ENCODE measurements at regions not wholly inside any gene's neighbourhood (a gene's known extent, or its start where the extent isn't known, plus 50 kb on each side); places are given as distances from the start of the nearest gene placed in this dataset.
"Not testable (repeated sequence)": the region's sequence is repeated elsewhere in the genome, so short reads cannot be mapped to it uniquely, and the experiment has no call there.

GRCh38 chr10:28367929-28368484 is 65.1 kb upstream of the MPP7 start:
- H3K27me3 ChIP-seq (ENCODE audit: insufficient read depth, insufficient read length), result no peaks in the 10 kb centered on the region
- no peaks in the 10 kb centered on the region for H3K4me1 ChIP-seq (ENCODE audit: insufficient read depth, insufficient read length)
- no peaks in the 10 kb centered on the region for H3K9me3 ChIP-seq (ENCODE audit: insufficient read depth, low read length)
- no peaks in the 10 kb centered on the region for H3K36me3 ChIP-seq (ENCODE audit: insufficient read depth, insufficient read length, low read length)
- no peak overlapping the region for H3K9ac ChIP-seq (ENCODE audit: insufficient read length, low read depth)
- H3K4me3 ChIP-seq (ENCODE audit: insufficient read length, low read depth), result no peak overlapping the region
- DNase-seq (ENCODE audit: low read depth, low spot score), result no peak
- TF ChIP-seq YY1 (IDR thresholded peaks at IDR 0.05; ENCODE audit: insufficient read depth, insufficient read length) (no peak), SUZ12 (IDR thresholded peaks at IDR 0.05; ENCODE audit: extremely low read depth, insufficient read depth, insufficient read length) (no peak), ZNF274 (IDR thresholded peaks at IDR 0.05; ENCODE audit: low read depth, low read length) (no peak)

- no peaks in the 10 kb centered on the region for H3K4me1 ChIP-seq (ENCODE audit: insufficient read depth, insufficient read length)
- no peak overlapping the region for H3K4me3 ChIP-seq (ENCODE audit: insufficient read length, low read depth)
- no peak for DNase-seq (ENCODE audit: low read depth, low spot score)
- TF ChIP-seq SUZ12 (IDR thresholded peaks at IDR 0.05; ENCODE audit: extremely low read depth, insufficient read depth, insufficient read length) (no peak), YY1 (IDR thresholded peaks at IDR 0.05; ENCODE audit: insufficient read depth, insufficient read length) (no peak), ZNF274 (IDR thresholded peaks at IDR 0.05; ENCODE audit: low read depth, low read length) (no peak)
- no peaks in the 10 kb centered on the region for H3K9me3 ChIP-seq (ENCODE audit: insufficient read depth, low read length)
- no peaks in the 10 kb centered on the region for H3K36me3 ChIP-seq (ENCODE audit: insufficient read depth, insufficient read length, low read length)
- no peaks in the 10 kb centered on the region for H3K27me3 ChIP-seq (ENCODE audit: insufficient read depth, insufficient read length)
- H3K9ac ChIP-seq (ENCODE audit: insufficient read length, low read depth), result no peak overlapping the region
These were observed 67.4 kb upstream of the MPP7 start for GRCh38 chr10:28370107-28370835.

- H3K4me1 ChIP-seq (ENCODE audit: insufficient read depth, insufficient read length), result not testable (repeated sequence)
These were observed 68.8 kb upstream of the MPP7 start for GRCh38 chr10:28371638-28372037.

GRCh38 chr10:28374036-28374435 is 71.2 kb upstream of the MPP7 start:
- Histone ChIP-seq H3K27me3 (ENCODE audit: insufficient read depth, insufficient read length) (no peaks in the 10 kb centered on the region), H3K4me1 (ENCODE audit: insufficient read depth, insufficient read length) (no peaks in the 10 kb centered on the region), H3K36me3 (ENCODE audit: insufficient read depth, insufficient read length, low read length) (no peaks in the 10 kb centered on the region), H3K4me3 (ENCODE audit: insufficient read length, low read depth) (no peak overlapping the region), H3K9ac (ENCODE audit: insufficient read length, low read depth) (no peak overlapping the region), H3K9me3 (ENCODE audit: insufficient read depth, low read length) (no peaks in the 10 kb centered on the region)
- TF ChIP-seq ZNF274 (IDR thresholded peaks at IDR 0.05; ENCODE audit: low read depth, low read length) (no peak), YY1 (IDR thresholded peaks at IDR 0.05; ENCODE audit: insufficient read depth, insufficient read length) (no peak), SUZ12 (IDR thresholded peaks at IDR 0.05; ENCODE audit: extremely low read depth, insufficient read depth, insufficient read length) (no peak)
- no peak for DNase-seq (ENCODE audit: low read depth, low spot score)

More at GRCh38 chr10:28371638-28372037, 68.8 kb upstream of the MPP7 start:
- not testable (repeated sequence) for H3K4me3 ChIP-seq (ENCODE audit: insufficient read length, low read depth); DNase-seq (ENCODE audit: low read depth, low spot score); H3K36me3 ChIP-seq (ENCODE audit: insufficient read depth, insufficient read length, low read length); H3K9me3 ChIP-seq (ENCODE audit: insufficient read depth, low read length); H3K27me3 ChIP-seq (ENCODE audit: insufficient read depth, insufficient read length); H3K9ac ChIP-seq (ENCODE audit: insufficient read length, low read depth)

GRCh38 chr10:28375399-28376354 is 72.8 kb upstream of the MPP7 start:
- TF ChIP-seq SUZ12 (IDR thresholded peaks at IDR 0.05; ENCODE audit: extremely low read depth, insufficient read depth, insufficient read length) (no peak), YY1 (IDR thresholded peaks at IDR 0.05; ENCODE audit: insufficient read depth, insufficient read length) (no peak), ZNF274 (IDR thresholded peaks at IDR 0.05; ENCODE audit: low read depth, low read length) (no peak)
- Histone ChIP-seq H3K36me3 (ENCODE audit: insufficient read depth, insufficient read length, low read length) (no peaks in the 10 kb centered on the region), H3K4me3 (ENCODE audit: insufficient read length, low read depth) (no peak overlapping the region), H3K4me1 (ENCODE audit: insufficient read depth, insufficient read length) (no peaks in the 10 kb centered on the region), H3K9ac (ENCODE audit: insufficient read length, low read depth) (no peak overlapping the region), H3K27me3 (ENCODE audit: insufficient read depth, insufficient read length) (no peaks in the 10 kb centered on the region), H3K9me3 (ENCODE audit: insufficient read depth, low read length) (no peaks in the 10 kb centered on the region)
- no peak for DNase-seq (ENCODE audit: low read depth, low spot score)

- H3K9ac ChIP-seq (ENCODE audit: insufficient read length, low read depth), result no peak overlapping the region
- no peaks in the 10 kb centered on the region for H3K27me3 ChIP-seq (ENCODE audit: insufficient read depth, insufficient read length)
- H3K4me3 ChIP-seq (ENCODE audit: insufficient read length, low read depth), result no peak overlapping the region
- DNase-seq (ENCODE audit: low read depth, low spot score), result no peak
- TF ChIP-seq SUZ12 (IDR thresholded peaks at IDR 0.05; ENCODE audit: extremely low read depth, insufficient read depth, insufficient read length), result no peak
- TF ChIP-seq YY1 (IDR thresholded peaks at IDR 0.05; ENCODE audit: insufficient read depth, insufficient read length), result no peak
- TF ChIP-seq ZNF274 (IDR thresholded peaks at IDR 0.05; ENCODE audit: low read depth, low read length), result no peak
- H3K4me1 ChIP-seq (ENCODE audit: insufficient read depth, insufficient read length), result no peaks in the 10 kb centered on the region
- no peaks in the 10 kb centered on the region for H3K9me3 ChIP-seq (ENCODE audit: insufficient read depth, low read length)
- H3K36me3 ChIP-seq (ENCODE audit: insufficient read depth, insufficient read length, low read length), result no peaks in the 10 kb centered on the region
These were observed 76.2 kb upstream of the MPP7 start for GRCh38 chr10:28378986-28379585.

- no peak overlapping the region for H3K4me3 ChIP-seq (ENCODE audit: insufficient read length, low read depth)
- no peak overlapping the region for H3K9ac ChIP-seq (ENCODE audit: insufficient read length, low read depth)
- no peaks in the 10 kb centered on the region for H3K9me3 ChIP-seq (ENCODE audit: insufficient read depth, low read length)
- no peak for TF ChIP-seq ZNF274 (IDR thresholded peaks at IDR 0.05; ENCODE audit: low read depth, low read length)
- TF ChIP-seq SUZ12 (IDR thresholded peaks at IDR 0.05; ENCODE audit: extremely low read depth, insufficient read depth, insufficient read length), result no peak
- TF ChIP-seq YY1 (IDR thresholded peaks at IDR 0.05; ENCODE audit: insufficient read depth, insufficient read length), result no peak
- DNase-seq (ENCODE audit: low read depth, low spot score), result no peak
- no peaks in the 10 kb centered on the region for H3K27me3 ChIP-seq (ENCODE audit: insufficient read depth, insufficient read length)
- H3K4me1 ChIP-seq (ENCODE audit: insufficient read depth, insufficient read length), result no peaks in the 10 kb centered on the region
- H3K36me3 ChIP-seq (ENCODE audit: insufficient read depth, insufficient read length, low read length), result no peaks in the 10 kb centered on the region
These were observed 78.6 kb upstream of the MPP7 start for GRCh38 chr10:28381466-28381865.
